Activated CD4-positive, alpha-beta T cell treated with anti-CD3 and anti-CD28 coated beads, Interleukin-2, amount 50 U/mL, for 4 hours (primary cell): ENCODE measurements at regions not wholly inside any gene's neighbourhood (a gene's known extent, or its start where the extent isn't known, plus 50 kb on each side); places are given as distances from the start of the nearest gene placed in this dataset.
"Not testable (repeated sequence)": the region's sequence is repeated elsewhere in the genome, so short reads cannot be mapped to it uniquely, and the experiment has no call there.

Experiments used
- DNase-seq, 2 experiments: peaks; one replicate each; pipeline ENCODE4 v3.0.0-alpha.2; 2020

- not testable (repeated sequence) for DNase-seq
These were observed 104.2 kb downstream of the CDRT15L2 start for GRCh38 chr17:20683651-20684229.

DNA sequence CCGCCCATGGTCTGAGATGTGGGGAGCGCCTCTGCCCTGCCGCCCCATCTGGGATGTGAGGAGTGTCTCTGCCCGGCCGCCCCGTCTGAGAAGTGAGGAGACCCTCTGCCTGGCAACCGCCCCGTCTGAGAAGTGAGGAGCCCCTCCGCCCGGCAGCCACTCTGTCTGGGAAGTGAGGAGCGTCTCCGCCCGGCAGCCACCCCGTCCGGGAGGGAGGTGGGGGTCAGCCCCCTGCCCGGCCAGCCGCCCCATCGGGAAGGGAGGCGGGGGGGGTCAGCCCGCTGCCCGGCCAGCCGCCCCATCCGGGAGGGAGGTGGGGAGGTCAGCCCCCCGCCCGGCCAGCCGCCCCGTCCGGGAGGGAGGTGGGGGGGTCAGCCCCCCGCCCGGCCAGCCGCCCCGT is 105.5 kb downstream of the CDRT15L2 start:
- not testable (repeated sequence) for DNase-seq

GRCh38 chr17:20687584-20687983 is 108.1 kb downstream of the CDRT15L2 start:
- not testable (repeated sequence) for DNase-seq

DNA sequence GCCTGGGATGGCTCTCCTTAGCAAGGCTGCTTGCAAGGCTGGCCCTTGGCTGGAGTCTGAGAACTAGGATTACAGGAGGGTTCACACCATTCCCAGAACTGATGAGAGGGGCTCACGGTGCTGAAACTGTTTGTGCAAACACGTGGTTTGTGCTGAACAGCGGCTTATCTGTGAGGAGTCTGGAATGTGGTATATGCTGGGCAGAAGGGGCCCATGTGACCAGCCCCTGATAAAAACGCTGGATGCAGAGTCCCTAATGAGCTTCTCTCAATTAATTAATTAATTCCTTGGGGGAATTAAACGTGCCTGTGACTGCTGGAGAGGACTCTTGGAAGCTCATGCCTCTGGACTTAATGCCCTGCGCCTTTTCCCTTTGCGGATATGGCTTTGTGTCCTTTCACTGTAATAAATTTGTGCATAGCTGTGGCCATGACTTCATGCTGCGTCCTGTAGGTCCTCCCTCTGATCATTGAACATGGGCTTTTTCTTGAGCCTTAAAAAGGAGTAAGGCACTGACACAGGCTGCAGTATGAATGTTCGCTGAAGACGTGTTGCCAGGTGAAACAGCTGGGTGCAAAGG is 109.7 kb downstream of the CDRT15L2 start:
- DNase-seq, result not testable (repeated sequence)

DNA sequence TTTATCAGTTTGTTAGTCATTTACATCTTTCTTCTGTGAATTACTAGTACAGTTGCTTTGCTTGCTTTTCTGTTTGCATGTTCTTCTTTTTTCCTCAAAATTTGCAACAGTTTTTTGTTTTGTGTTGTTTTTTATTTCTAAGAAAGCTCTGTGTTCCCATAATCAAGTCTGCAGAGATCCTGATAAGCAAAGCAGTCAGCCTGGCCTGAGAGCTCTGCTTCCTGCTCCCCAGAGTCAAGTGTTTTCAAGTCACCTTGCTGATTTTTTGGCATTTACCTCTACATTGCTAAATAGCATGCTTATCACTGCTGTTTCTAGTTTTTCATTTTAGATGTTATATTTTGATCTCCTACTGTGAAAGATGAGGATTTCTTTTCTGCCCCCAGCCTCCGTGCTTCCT is 113.2 kb downstream of the CDRT15L2 start:
- not testable (repeated sequence) for DNase-seq

- DNase-seq, result not testable (repeated sequence)
These were observed 116.3 kb downstream of the CDRT15L2 start for GRCh38 chr17:20695871-20696270.

DNA sequence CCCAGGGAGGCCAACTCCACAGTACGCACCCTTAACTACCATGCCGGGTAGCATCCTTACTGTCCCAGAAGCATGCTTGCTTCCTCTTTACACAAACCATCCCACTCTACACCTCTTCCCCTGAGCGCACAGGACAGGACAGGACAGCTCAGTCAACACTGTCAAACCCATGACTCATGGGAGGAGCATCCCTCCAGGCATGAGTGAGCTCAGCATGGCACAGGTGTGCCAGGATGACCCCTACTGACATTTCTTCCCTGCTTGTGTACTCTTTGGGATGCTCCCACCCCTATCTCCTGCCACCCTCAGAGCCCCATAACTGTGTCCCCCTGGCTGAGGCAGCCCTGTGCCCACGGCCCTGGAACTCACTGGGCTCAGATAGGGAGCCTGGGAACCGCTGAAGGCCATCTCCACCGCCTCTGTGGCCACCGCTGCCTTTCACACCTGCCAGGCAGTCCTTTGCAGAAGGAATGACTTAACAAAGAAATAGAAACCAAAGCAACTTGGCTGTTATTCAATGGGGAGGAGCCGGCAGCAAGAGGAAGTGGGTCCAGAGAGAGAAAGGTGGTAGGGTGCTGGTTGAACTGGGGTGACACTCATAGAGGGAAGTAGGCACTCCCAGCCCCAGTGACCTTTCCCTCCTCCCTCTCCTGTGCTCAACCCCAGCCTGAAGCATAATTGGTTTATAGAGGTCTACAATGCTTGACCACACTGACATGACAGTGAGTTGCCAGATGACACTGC is 119.1 kb downstream of the CDRT15L2 start:
- DNase-seq, result not testable (repeated sequence)

DNA sequence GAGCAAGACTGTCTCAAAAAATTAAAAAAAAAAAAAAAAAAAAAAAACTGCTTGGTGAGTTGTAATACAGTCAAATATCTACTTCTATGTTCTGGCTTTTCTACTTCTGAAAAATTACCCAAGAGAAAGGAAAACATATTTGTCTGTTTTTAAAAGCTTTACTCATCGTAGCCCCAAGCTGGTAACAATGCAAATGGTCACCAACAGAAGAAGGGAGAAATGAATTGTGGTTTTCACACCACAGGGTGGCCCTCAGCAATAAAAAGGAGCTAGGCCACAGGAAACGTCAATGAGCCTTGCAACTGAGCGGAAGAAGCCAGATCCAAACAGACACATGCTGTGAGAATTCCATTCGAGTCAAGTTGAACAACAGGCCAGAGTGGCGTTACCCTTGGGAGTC is 121.0 kb downstream of the CDRT15L2 start:
- not testable (repeated sequence) for DNase-seq

GRCh38 chr17:20701366-20701765 is 121.8 kb downstream of the CDRT15L2 start:
- not testable (repeated sequence) for DNase-seq

DNA sequence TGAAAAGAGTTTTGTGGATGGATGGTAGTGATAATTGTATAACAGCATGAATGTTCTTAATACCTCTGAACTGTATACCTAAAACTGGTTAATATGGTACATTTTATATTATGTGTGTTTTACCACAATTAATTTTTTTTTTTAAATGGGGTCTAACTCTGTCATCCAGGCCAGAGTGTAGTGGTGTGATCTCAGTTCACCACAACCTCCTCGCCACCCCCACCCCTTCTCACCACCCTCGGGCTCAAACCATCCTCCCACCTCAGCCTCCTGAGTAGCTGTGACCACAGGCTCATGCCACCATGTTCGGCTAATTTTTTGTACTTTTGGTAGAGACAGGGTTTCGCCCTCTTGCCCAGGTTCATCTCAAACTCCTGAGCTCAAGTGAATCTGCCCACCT is 123.2 kb downstream of the CDRT15L2 start:
- DNase-seq, result no peak

GRCh38 chr17:20703781-20704180 is 124.3 kb downstream of the CDRT15L2 start:
- no peak for DNase-seq

- DNase-seq, result not testable (repeated sequence)
These were observed 125.7 kb downstream of the CDRT15L2 start for GRCh38 chr17:20705186-20705585.

- DNase-seq, result no peak
These were observed 127.3 kb downstream of the CDRT15L2 start for GRCh38 chr17:20706751-20707373.

- not testable (repeated sequence) for DNase-seq
These were observed 129.3 kb downstream of the CDRT15L2 start for GRCh38 chr17:20708821-20709220.

DNA sequence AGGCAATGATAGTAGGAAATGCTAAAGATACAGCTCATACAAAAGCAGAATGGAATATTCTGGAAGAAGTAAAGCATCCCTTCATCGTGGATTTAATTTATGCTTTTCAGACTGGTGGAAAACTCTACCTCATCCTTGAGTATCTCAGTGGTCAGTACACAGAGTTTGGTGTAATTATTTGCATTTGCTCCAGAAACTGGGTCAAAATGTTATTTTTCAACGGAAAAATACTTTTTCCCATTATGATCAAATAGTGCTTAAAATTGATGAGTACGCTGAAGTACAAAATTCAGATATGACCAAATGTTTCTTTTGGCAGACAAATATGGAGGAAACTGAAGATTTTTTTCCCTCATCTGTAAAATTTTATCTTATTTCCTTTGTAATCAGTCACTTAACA is 137.0 kb downstream of the CDRT15L2 start:
- DNase-seq, result not testable (repeated sequence)

GRCh38 chr17:20721171-20721570 is 141.6 kb downstream of the CDRT15L2 start:
- DNase-seq, result no peak

- DNase-seq, result not testable (repeated sequence)
These were observed 144.9 kb downstream of the CDRT15L2 start for GRCh38 chr17:20724391-20724790.

DNA sequence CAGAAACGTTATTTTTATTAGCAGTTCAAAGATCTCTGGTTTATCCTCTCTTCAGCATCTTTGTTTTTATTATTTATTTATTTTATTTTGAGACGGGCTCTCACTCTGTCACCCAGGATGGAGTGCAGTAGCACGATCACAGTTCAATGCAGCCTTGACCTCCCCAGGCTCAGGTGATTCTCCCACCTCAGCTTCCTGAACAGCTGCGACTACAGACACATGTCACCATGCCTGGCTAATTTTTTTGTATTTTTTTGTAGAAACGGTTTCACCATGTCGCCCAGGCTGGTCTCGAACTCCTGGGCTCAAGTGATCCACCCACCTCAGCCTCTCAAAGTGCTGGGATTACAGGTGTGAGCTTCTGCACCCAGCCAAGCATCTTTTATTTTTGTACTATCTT is 147.7 kb downstream of the CDRT15L2 start:
- DNase-seq, result not testable (repeated sequence)

- DNase-seq, result no peak
These were observed 148.7 kb downstream of the CDRT15L2 start for GRCh38 chr17:20728181-20728580.

DNA sequence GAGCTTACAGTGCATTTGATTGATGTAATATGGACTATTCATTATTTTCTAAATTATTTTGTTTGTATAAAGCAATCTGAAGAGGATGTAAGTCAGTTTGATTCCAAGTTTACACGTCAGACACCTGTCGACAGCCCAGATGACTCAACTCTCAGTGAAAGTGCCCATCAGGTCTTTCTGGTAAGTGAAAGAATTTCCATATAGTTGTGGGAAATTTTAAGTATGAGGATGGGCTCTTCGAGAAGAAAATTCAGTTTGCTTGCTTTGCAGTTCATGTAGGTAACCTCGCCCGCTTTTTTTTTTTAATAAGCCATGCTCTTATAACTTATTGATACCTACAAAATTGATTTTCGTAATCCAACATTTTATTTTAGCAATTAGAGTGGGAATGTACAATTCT is 151.6 kb downstream of the CDRT15L2 start:
- not testable (repeated sequence) for DNase-seq

DNA sequence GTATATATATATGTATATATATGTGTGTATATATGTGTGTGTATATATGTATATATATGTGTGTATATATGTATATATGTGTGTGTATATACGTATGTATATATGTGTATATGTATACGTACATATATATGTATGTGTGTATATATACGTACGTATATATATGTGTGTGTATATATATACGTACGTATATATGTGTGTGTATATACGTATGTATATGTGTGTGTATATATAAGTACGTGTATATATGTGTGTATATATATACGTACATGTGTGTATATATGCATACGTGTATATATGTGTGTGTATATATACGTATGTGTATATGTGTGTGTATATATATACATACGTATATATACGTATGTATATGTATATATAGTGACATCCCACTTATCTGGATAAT is 154.4 kb downstream of the CDRT15L2 start:
- no peak for DNase-seq

GRCh38 chr17:20735796-20736195 is 156.3 kb downstream of the CDRT15L2 start:
- DNase-seq, result no peak

DNA sequence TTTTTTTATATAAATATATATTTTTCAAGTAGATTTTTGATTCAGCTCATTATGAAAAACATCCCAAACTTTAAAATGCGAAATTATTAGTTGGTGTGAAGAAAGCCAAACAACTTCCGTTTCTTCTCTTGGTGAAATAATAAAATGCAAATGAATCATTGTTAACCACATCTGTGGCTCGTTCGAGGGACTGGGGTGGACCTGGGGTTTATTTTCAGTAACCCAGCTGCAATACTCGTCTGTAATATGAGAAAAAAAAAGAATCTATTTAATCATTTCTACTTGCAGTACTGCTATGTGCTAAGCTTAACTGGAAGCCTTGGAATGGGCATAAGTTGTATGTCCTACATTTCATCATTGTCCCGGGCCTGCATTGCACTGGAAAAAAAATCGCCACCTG is 158.1 kb downstream of the CDRT15L2 start:
- DNase-seq, result not testable (repeated sequence)

GRCh38 chr17:20771104-20771503 is 191.6 kb downstream of the CDRT15L2 start:
- no peak for DNase-seq
